ENCODE measurements at regions not wholly inside any gene's neighbourhood (a gene's known extent, or its start where the extent isn't known, plus 50 kb on each side); places are given as distances from the start of the nearest gene placed in this dataset.

DNA sequence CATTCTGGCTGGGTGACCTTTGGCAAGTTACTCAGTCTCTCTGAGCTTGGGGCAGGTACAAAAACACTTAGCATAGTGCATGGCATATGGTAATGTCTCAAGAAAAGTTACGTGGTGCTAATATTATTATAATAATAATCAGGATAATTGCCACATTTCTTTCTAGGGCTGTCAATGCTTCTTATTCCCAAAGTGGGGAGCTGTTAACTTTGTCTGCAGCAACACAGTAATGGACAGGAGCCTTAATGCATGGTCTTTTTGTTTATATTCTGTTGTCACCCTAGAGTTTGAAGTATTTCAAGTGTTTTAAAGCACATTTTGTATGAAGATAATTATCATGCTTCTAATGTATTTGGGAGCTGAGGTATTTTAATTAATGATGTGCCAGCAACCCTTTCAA is 121.8 kb downstream of the FHIP1A start:
- TF ChIP-seq EZH2 (IDR thresholded peaks at IDR 0.05; ENCODE audit: low read length, missing control alignments) (no peak), CTCF (conservative IDR thresholded peaks at IDR 0.05 in 1 of 2, IDR thresholded peaks at IDR 0.05 in 1 of 2; ENCODE audit: low read depth in 1 of 2, low read length in 2 of 2) (peak in 1 of 2 donors; percentile 22)

Measured in fibroblast of lung (primary cell).